ENCODE measurements at regions not wholly inside any gene's neighbourhood (a gene's known extent, or its start where the extent isn't known, plus 50 kb on each side); places are given as distances from the start of the nearest gene placed in this dataset.
"Not testable (repeated sequence)": the region's sequence is repeated elsewhere in the genome, so short reads cannot be mapped to it uniquely, and the experiment has no call there.

DNA sequence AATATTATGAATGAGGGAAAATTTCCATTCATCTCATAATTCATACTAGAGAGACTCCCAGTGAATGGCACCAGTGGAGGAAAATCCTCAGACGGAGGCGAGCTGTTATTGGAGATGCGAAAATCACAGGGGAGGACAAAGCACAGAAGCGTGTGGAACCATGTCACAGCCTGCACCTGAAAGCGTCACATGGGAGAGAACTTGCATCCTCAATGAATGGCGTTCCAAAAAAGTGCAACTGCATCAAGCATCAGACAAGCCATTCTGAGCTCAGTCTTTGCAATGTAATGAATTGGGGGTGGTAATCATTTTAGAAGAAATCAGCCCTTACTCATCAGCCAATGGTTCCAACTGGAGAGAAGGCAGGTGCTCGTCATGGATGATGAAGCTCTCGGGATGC, 235.0 kb upstream of the NUPR2 start:
- H3K4me1 ChIP-seq (replicated peaks in 1 of 4; ENCODE audit: control insufficient read depth in 3 of 4, insufficient read depth in 4 of 4, low read length in 3 of 4); H3K79me2 ChIP-seq (ENCODE audit: control insufficient read depth in 1 of 2, insufficient read depth in 2 of 2, low read length in 2 of 2); H3K18ac ChIP-seq (ENCODE audit: extremely low read depth, low read length); H3K23me2 ChIP-seq (ENCODE audit: low read depth, low read length); POLR2A ChIA-PET (ENCODE audit: partially characterized antibody); H2BK15ac ChIP-seq (ENCODE audit: low read length); H3K4me3 ChIP-seq (ENCODE audit: extremely low read depth in 1 of 4, insufficient read depth in 2 of 4, low read depth in 3 of 4, low read length in 4 of 4); H3K9ac ChIP-seq (replicated peaks in 1 of 4; ENCODE audit: extremely low read depth in 1 of 4, low read depth in 3 of 4, low read length in 3 of 4); H2BK5ac ChIP-seq (ENCODE audit: low read depth, low read length); H4K91ac ChIP-seq (replicated peaks; ENCODE audit: insufficient read length, low read length); H2AK5ac ChIP-seq (ENCODE audit: low read depth, low read length); H3K36me3 ChIP-seq (ENCODE audit: control insufficient read depth in 2 of 4, insufficient read depth in 4 of 4, low read length in 3 of 4); FAIRE-seq; H3K79me1 ChIP-seq (ENCODE audit: low read depth, low read length); H3K4me2 ChIP-seq (ENCODE audit: insufficient read depth in 1 of 2, low read depth in 2 of 2, low read length in 2 of 2); H3K23ac ChIP-seq (ENCODE audit: insufficient read length); H3K14ac ChIP-seq (ENCODE audit: insufficient read length); H3K4ac ChIP-seq (replicated peaks; ENCODE audit: insufficient read length, low read depth, low read length); H2BK120ac ChIP-seq (replicated peaks; ENCODE audit: low read depth, low read length); H3K27ac ChIP-seq (ENCODE audit: low read depth, low read length); H3K27me3 ChIP-seq (replicated peaks in 1 of 4; ENCODE audit: control insufficient read depth in 3 of 4, extremely low read depth in 1 of 4, insufficient read depth in 3 of 4, low read length in 3 of 4); H4K5ac ChIP-seq (ENCODE audit: insufficient read length, low read depth, low read length); H2BK12ac ChIP-seq (ENCODE audit: low read depth, low read length); H2AFZ ChIP-seq (ENCODE audit: low read length); H4K20me1 ChIP-seq (replicated peaks in 1 of 2; ENCODE audit: control insufficient read depth in 1 of 2, insufficient read depth in 2 of 2, low read length in 2 of 2); CTCF ChIA-PET (ENCODE audit: partially characterized antibody); H2BK20ac ChIP-seq (ENCODE audit: low read length); H3K56ac ChIP-seq (replicated peaks; ENCODE audit: insufficient read length, low read depth, low read length); H4K8ac ChIP-seq (ENCODE audit: extremely low read depth, insufficient read depth, low read length); DNase-seq (ENCODE audit: low read depth in 1 of 2, low spot score in 2 of 2): not testable (repeated sequence)
- WGBS, 2 experiments (ENCODE audit: extremely low coverage in 1 of 2, insufficient coverage in 1 of 2, insufficient read length in 1 of 2, insufficient replicate concordance in 2 of 2, low coverage in 1 of 2, low lambda C conversion rate in 2 of 2, missing lambda C conversion rate in 1 of 2), result 84% methylated on average over 8 of the region's 8 CpGs; no CpG with 5 or more reads in 1 of the 2 experiments
- H3K9me3 ChIP-seq (ENCODE audit: insufficient read depth in 2 of 2, low read depth in 1 of 2, low read length in 1 of 2), result peaks cover 3 to 81% of the 10 kb centered on the region in 2 experiments

DNA sequence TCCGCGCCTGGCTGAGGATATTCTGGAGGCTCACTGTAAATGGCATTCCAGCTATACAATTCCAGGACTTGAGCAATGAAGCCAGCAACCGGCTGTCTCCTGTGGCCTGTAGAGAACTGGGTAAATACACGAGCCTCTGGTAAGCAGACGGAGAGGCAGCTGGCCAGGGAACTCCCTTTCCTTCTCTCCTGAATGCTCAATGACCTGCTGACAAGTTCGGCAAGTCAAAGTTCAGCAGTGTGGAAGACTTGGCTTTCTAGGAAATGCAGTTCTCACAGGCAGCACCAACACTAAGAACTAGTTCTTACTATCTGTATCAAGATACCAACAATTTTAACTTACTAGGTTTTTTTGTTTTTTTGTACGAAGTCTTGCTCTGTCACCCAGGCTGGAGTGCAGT, 232.1 kb upstream of the NUPR2 start:
- H3K14ac ChIP-seq (ENCODE audit: insufficient read length); H3K23me2 ChIP-seq (ENCODE audit: low read depth, low read length); H3K27ac ChIP-seq (ENCODE audit: low read depth, low read length); H2BK5ac ChIP-seq (ENCODE audit: low read depth, low read length); H3K56ac ChIP-seq (replicated peaks; ENCODE audit: insufficient read length, low read depth, low read length); CTCF ChIA-PET (ENCODE audit: partially characterized antibody); H4K91ac ChIP-seq (replicated peaks; ENCODE audit: insufficient read length, low read length); H3K4me3 ChIP-seq (ENCODE audit: extremely low read depth in 1 of 4, insufficient read depth in 2 of 4, low read depth in 3 of 4, low read length in 4 of 4); H3K4me1 ChIP-seq (replicated peaks in 1 of 4; ENCODE audit: control insufficient read depth in 3 of 4, insufficient read depth in 4 of 4, low read length in 3 of 4); POLR2A ChIA-PET (ENCODE audit: partially characterized antibody); H2BK12ac ChIP-seq (ENCODE audit: low read depth, low read length); H3K4ac ChIP-seq (replicated peaks; ENCODE audit: insufficient read length, low read depth, low read length); H2BK20ac ChIP-seq (ENCODE audit: low read length); DNase-seq (ENCODE audit: low read depth in 1 of 2, low spot score in 2 of 2); H4K5ac ChIP-seq (ENCODE audit: insufficient read length, low read depth, low read length); FAIRE-seq; H3K23ac ChIP-seq (ENCODE audit: insufficient read length); H3K27me3 ChIP-seq (replicated peaks in 1 of 4; ENCODE audit: control insufficient read depth in 3 of 4, extremely low read depth in 1 of 4, insufficient read depth in 3 of 4, low read length in 3 of 4); H4K8ac ChIP-seq (ENCODE audit: extremely low read depth, insufficient read depth, low read length); H3K79me2 ChIP-seq (ENCODE audit: control insufficient read depth in 1 of 2, insufficient read depth in 2 of 2, low read length in 2 of 2); H2AFZ ChIP-seq (ENCODE audit: low read length); H2BK15ac ChIP-seq (ENCODE audit: low read length); H3K36me3 ChIP-seq (ENCODE audit: control insufficient read depth in 2 of 4, insufficient read depth in 4 of 4, low read length in 3 of 4); H2BK120ac ChIP-seq (replicated peaks; ENCODE audit: low read depth, low read length); H4K20me1 ChIP-seq (replicated peaks in 1 of 2; ENCODE audit: control insufficient read depth in 1 of 2, insufficient read depth in 2 of 2, low read length in 2 of 2); H3K18ac ChIP-seq (ENCODE audit: extremely low read depth, low read length); H3K79me1 ChIP-seq (ENCODE audit: low read depth, low read length); H3K9ac ChIP-seq (replicated peaks in 1 of 4; ENCODE audit: extremely low read depth in 1 of 4, low read depth in 3 of 4, low read length in 3 of 4); H3K4me2 ChIP-seq (ENCODE audit: insufficient read depth in 1 of 2, low read depth in 2 of 2, low read length in 2 of 2); H2AK5ac ChIP-seq (ENCODE audit: low read depth, low read length): not testable (repeated sequence)
- H3K9me3 ChIP-seq (ENCODE audit: insufficient read depth in 2 of 2, low read depth in 1 of 2, low read length in 1 of 2), result peaks cover 3 to 63% of the 10 kb centered on the region in 2 experiments
- 86% methylated on average over 7 of the region's 7 CpGs; no CpG with 5 or more reads in 1 of the 2 experiments for WGBS, 2 experiments (ENCODE audit: extremely low coverage in 1 of 2, insufficient coverage in 1 of 2, insufficient read length in 1 of 2, insufficient replicate concordance in 2 of 2, low coverage in 1 of 2, low lambda C conversion rate in 2 of 2, missing lambda C conversion rate in 1 of 2)

Data from H1 (cell line).